H1 (cell line): ENCODE measurements at regions not wholly inside any gene's neighbourhood (a gene's known extent, or its start where the extent isn't known, plus 50 kb on each side); places are given as distances from the start of the nearest gene placed in this dataset.

Source experiments
- CTCF ChIA-PET: fragments of 300-600 bp; sonication (Branson Sonifier 250); formaldehyde crosslinking; loops from one replicate; lab custom pipeline; 2021; ENCODE audit not compliant: partially characterized antibody; lab: Charles Lee
- POLR2A ChIA-PET: fragments of 300-600 bp; sonication (Branson Sonifier 250); formaldehyde crosslinking; loops from one replicate; lab custom pipeline; 2021; ENCODE audit warnings: inconsistent platforms; ENCODE audit not compliant: partially characterized antibody; lab: Charles Lee
- DNase-seq, 2 experiments: peaks; one replicate each; pipeline versions ENCODE4 v3.0.0 to v3.0.0-alpha.2; 2010 to 2022; ENCODE audit warnings: low spot score in 2 of 2, low read depth in 1 of 2, mixed read lengths in 1 of 2
- FAIRE-seq: peaks from 2 replicates; lab custom pipeline; 2011; peaks lifted over from hg19 to GRCh38; lab: Jason Lieb, UNC
- H2AFZ ChIP-seq: 2 replicates; pipeline ENCODE4 v1.8.1; 2012; ENCODE audit warnings: low read length, inconsistent platforms
- H2AK5ac ChIP-seq: 2 replicates; pipeline ENCODE4 v1.6.1; 2013; ENCODE audit warnings: low read depth, low read length
- H2BK120ac ChIP-seq: replicated peaks from 2 replicates; pipeline ENCODE3; 2013; ENCODE audit warnings: low read depth, low read length, inconsistent platforms
- H2BK12ac ChIP-seq: 2 replicates; pipeline ENCODE4 v1.6.1; 2013; ENCODE audit warnings: low read depth, low read length
- H2BK15ac ChIP-seq: 2 replicates; pipeline ENCODE4 v1.6.1; 2013; ENCODE audit warnings: low read length
- H2BK20ac ChIP-seq: 2 replicates; pipeline ENCODE4 v1.6.1; 2013; ENCODE audit warnings: low read length
- H2BK5ac ChIP-seq: 2 replicates; pipeline ENCODE4 v1.6.1; 2013; ENCODE audit warnings: low read depth, low read length
- H3K14ac ChIP-seq: 2 replicates; pipeline ENCODE4 v1.6.1; 2013; ENCODE audit warnings: inconsistent platforms; ENCODE audit not compliant: insufficient read length
- H3K18ac ChIP-seq: 2 replicates; pipeline ENCODE4 v1.6.1; 2013; ENCODE audit warnings: low read length; ENCODE audit errors: extremely low read depth
- H3K23ac ChIP-seq: 2 replicates; pipeline ENCODE4 v1.6.1; 2013; ENCODE audit warnings: inconsistent platforms; ENCODE audit not compliant: insufficient read length
- H3K23me2 ChIP-seq: 2 replicates; pipeline ENCODE4 v1.6.1; 2013; ENCODE audit warnings: low read depth, low read length
- H3K27ac ChIP-seq: 2 replicates; pipeline ENCODE4 v1.6.1; 2011; ENCODE audit warnings: low read depth, low read length, inconsistent platforms
- H3K27me3 ChIP-seq, 4 experiments: replicated peaks in 1 of 4; 1 replicate in 1 of 4; 2 replicates in 3 of 4; pipeline versions ENCODE4 v1.6.1 to v1.8.1; 2011 to 2013; ENCODE audit warnings: low read length in 3 of 4, mild to moderate bottlenecking in 3 of 4, inconsistent platforms in 2 of 4, mixed read lengths in 2 of 4, moderate library complexity in 1 of 4; ENCODE audit not compliant: control insufficient read depth in 3 of 4, insufficient read depth in 3 of 4; ENCODE audit errors: extremely low read depth in 1 of 4
- H3K36me3 ChIP-seq, 4 experiments: 2 replicates each; pipeline versions ENCODE4 v1.6.1 to v1.8.1; 2011 to 2013; ENCODE audit warnings: mild to moderate bottlenecking in 4 of 4, low read length in 3 of 4, moderate library complexity in 2 of 4, control low read depth in 1 of 4, inconsistent platforms in 1 of 4; ENCODE audit not compliant: insufficient read depth in 4 of 4, control insufficient read depth in 2 of 4
- H3K4ac ChIP-seq: replicated peaks from 2 replicates; pipeline ENCODE3; 2013; ENCODE audit warnings: low read length, low read depth, mixed read lengths, inconsistent platforms; ENCODE audit not compliant: insufficient read length
- H3K4me1 ChIP-seq, 4 experiments: replicated peaks in 1 of 4; 1 replicate in 1 of 4; 2 replicates in 3 of 4; pipeline versions ENCODE4 v1.6.1 to v1.8.1; 2011 to 2013; ENCODE audit warnings: low read length in 3 of 4, inconsistent platforms in 2 of 4, mixed read lengths in 1 of 4; ENCODE audit not compliant: insufficient read depth in 4 of 4, control insufficient read depth in 3 of 4
- H3K4me2 ChIP-seq, 2 experiments: 2 replicates each; pipeline versions ENCODE4 v1.6.1 to v1.8.1; 2011 to 2013; ENCODE audit warnings: low read depth in 2 of 2, low read length in 2 of 2, control low read depth in 1 of 2, inconsistent platforms in 1 of 2, mild to moderate bottlenecking in 1 of 2; ENCODE audit not compliant: insufficient read depth in 1 of 2
- H3K4me3 ChIP-seq, 4 experiments: fragments of 200-600, 300-600 bp in 1 of 4; sonication (generic), shearing (Covaris generic), sonication (Bioruptor Twin) in 1 of 4; 2 replicates each; pipeline versions ENCODE4 v1.5.1 to v1.8.1; 2011 to 2016; ENCODE audit warnings: low read length in 4 of 4, low read depth in 3 of 4, control low read depth in 2 of 4, inconsistent platforms in 2 of 4, mild to moderate bottlenecking in 2 of 4, mixed read lengths in 1 of 4, moderate library complexity in 1 of 4; ENCODE audit not compliant: insufficient read depth in 2 of 4; ENCODE audit errors: extremely low read depth in 1 of 4
- H3K56ac ChIP-seq: replicated peaks from 2 replicates; pipeline ENCODE3; 2013; ENCODE audit warnings: low read depth, mild to moderate bottlenecking, mixed read lengths, low read length, inconsistent platforms; ENCODE audit not compliant: insufficient read length
- H3K79me1 ChIP-seq: 2 replicates; pipeline ENCODE4 v1.6.1; 2013; ENCODE audit warnings: low read depth, low read length, control low read depth
- H3K79me2 ChIP-seq, 2 experiments: 2 replicates each; pipeline versions ENCODE4 v1.6.1 to v1.8.1; 2012 to 2013; ENCODE audit warnings: low read length in 2 of 2, mild to moderate bottlenecking in 2 of 2, inconsistent platforms in 1 of 2; ENCODE audit not compliant: insufficient read depth in 2 of 2, control insufficient read depth in 1 of 2
- H3K9ac ChIP-seq, 4 experiments: replicated peaks in 1 of 4; 1 replicate in 1 of 4; 2 replicates in 3 of 4; pipeline versions ENCODE4 v1.6.1 to v1.8.1; 2011 to 2013; ENCODE audit warnings: low read depth in 3 of 4, low read length in 3 of 4, control low read depth in 2 of 4, mild to moderate bottlenecking in 2 of 4, moderate library complexity in 2 of 4, inconsistent platforms in 1 of 4; ENCODE audit errors: extremely low read depth in 1 of 4
- H3K9me3 ChIP-seq, 2 experiments: 2 replicates each; pipeline versions ENCODE4 v1.6.1 to v1.8.1; 2012 to 2013; ENCODE audit warnings: mild to moderate bottlenecking in 2 of 2, moderate library complexity in 2 of 2, control low read depth in 1 of 2, inconsistent platforms in 1 of 2, low read depth in 1 of 2, low read length in 1 of 2, mixed read lengths in 1 of 2; ENCODE audit not compliant: insufficient read depth in 2 of 2
- H4K20me1 ChIP-seq, 2 experiments: replicated peaks in 1 of 2; 2 replicates each; pipeline versions ENCODE3 to v1.8.1; 2011 to 2013; ENCODE audit warnings: inconsistent platforms in 2 of 2, low read length in 2 of 2, mild to moderate bottlenecking in 1 of 2; ENCODE audit not compliant: insufficient read depth in 2 of 2, control insufficient read depth in 1 of 2
- H4K5ac ChIP-seq: 2 replicates; pipeline ENCODE4 v1.6.1; 2013; ENCODE audit warnings: low read length, low read depth, mixed read lengths, inconsistent platforms; ENCODE audit not compliant: insufficient read length
- H4K8ac ChIP-seq: 2 replicates; pipeline ENCODE4 v1.8.0; 2013; ENCODE audit warnings: mild to moderate bottlenecking, moderate library complexity, low read length, inconsistent platforms; ENCODE audit not compliant: insufficient read depth; ENCODE audit errors: extremely low read depth
- H4K91ac ChIP-seq: replicated peaks from 2 replicates; pipeline ENCODE3; 2013; ENCODE audit warnings: low read length, mixed read lengths, inconsistent platforms; ENCODE audit not compliant: insufficient read length
- BCL11A ChIP-seq, 2 experiments: IDR thresholded peaks; one replicate each; pipeline ENCODE4 v1.6.1; 2011; ENCODE audit warnings: low read depth in 2 of 2, low read length in 2 of 2, mild to moderate bottlenecking in 2 of 2
- CREB1 ChIP-seq: IDR thresholded peaks from 2 replicates; pipeline ENCODE4 v1.6.1; 2012; ENCODE audit warnings: inconsistent platforms
- CTBP2 ChIP-seq: IDR thresholded peaks from 2 replicates; pipeline ENCODE4 v1.7.0; 2011; ENCODE audit warnings: borderline replicate concordance, mild to moderate bottlenecking, moderate library complexity, mixed read lengths, low read length; ENCODE audit not compliant: insufficient read depth, insufficient read length
- EGR1 ChIP-seq: IDR thresholded peaks from 2 replicates; pipeline ENCODE4 v1.6.1; 2011; ENCODE audit warnings: low read depth, low read length, borderline replicate concordance
- HDAC2 ChIP-seq, 2 experiments: fragments of 300-600 bp in 1 of 2; sonication (generic) in 1 of 2; IDR thresholded peaks; 2 replicates each; pipeline ENCODE4 v1.6.1; 2011 to 2012; ENCODE audit warnings: low read depth in 2 of 2, low read length in 2 of 2, mild to moderate bottlenecking in 2 of 2, moderate library complexity in 2 of 2, borderline replicate concordance in 1 of 2, inconsistent platforms in 1 of 2
- PHF8 ChIP-seq: fragments of 200-600 bp; sonication (generic); conservative IDR thresholded peaks from 2 replicates; pipeline ENCODE4 v1.7.1; 2012; ENCODE audit warnings: low read depth, mild to moderate bottlenecking, inconsistent platforms, low read length, moderate library complexity
- POLR2A ChIP-seq, 2 experiments: IDR thresholded peaks; 1 replicate in 1 of 2; 2 replicates in 1 of 2; pipeline ENCODE4 v1.6.1; 2011; ENCODE audit warnings: low read depth in 2 of 2, low read length in 2 of 2, mild to moderate bottlenecking in 2 of 2; ENCODE audit errors: control extremely low read depth in 1 of 2
- RAD21 ChIP-seq, 2 experiments: IDR thresholded peaks in 1 of 2; conservative IDR thresholded peaks in 1 of 2; 2 replicates each; pipeline ENCODE4 v1.6.1; 2011; ENCODE audit warnings: low read depth in 2 of 2, low read length in 2 of 2, improper control_type of control experiment in 1 of 2, inconsistent platforms in 1 of 2, mild to moderate bottlenecking in 1 of 2, moderate library complexity in 1 of 2
- RFX5 ChIP-seq: IDR thresholded peaks from 2 replicates; pipeline ENCODE4 v1.6.1; 2011; ENCODE audit warnings: low read depth, low read length, improper control_type of control experiment, borderline replicate concordance
- SIX5 ChIP-seq: IDR thresholded peaks from 2 replicates; pipeline ENCODE4 v1.6.1; 2011; ENCODE audit warnings: mild to moderate bottlenecking, low read depth, low read length
- SP2 ChIP-seq: IDR thresholded peaks from 2 replicates; pipeline ENCODE4 v1.6.1; 2012; ENCODE audit warnings: mild to moderate bottlenecking, low read length, inconsistent platforms
- SRF ChIP-seq: IDR thresholded peaks from 2 replicates; pipeline ENCODE4 v1.6.1; 2011; ENCODE audit warnings: mild to moderate bottlenecking, low read depth, low read length, moderate library complexity
- TAF1 ChIP-seq: IDR thresholded peaks from 2 replicates; pipeline ENCODE4 v1.6.1; 2011; ENCODE audit warnings: mild to moderate bottlenecking, low read depth, low read length
- TAF7 ChIP-seq: optimal IDR thresholded peaks from 2 replicates; pipeline ENCODE3; 2011; ENCODE audit warnings: low read depth, mild to moderate bottlenecking, inconsistent platforms, low read length, moderate library complexity, borderline replicate concordance
- WGBS, 2 experiments: shearing (Covaris generic) in 1 of 2; methylation state at CpG; one replicate each; pipeline versions ENCODE4 v1.1.6 to v1.1.7; 2013 to 2015; ENCODE audit warnings: low lambda C conversion rate in 2 of 2, mixed read lengths in 2 of 2, inconsistent platforms in 1 of 2, low coverage in 1 of 2, missing lambda C conversion rate in 1 of 2; ENCODE audit not compliant: insufficient replicate concordance in 2 of 2, insufficient coverage in 1 of 2, insufficient read length in 1 of 2; ENCODE audit errors: extremely low coverage in 1 of 2, missing lambda C conversion rate in 1 of 2; 5-methylcytosine and 5-hydroxymethylcytosine counted together
- TF ChIP-seq, protein P1 (sequence below): IDR thresholded peaks from 2 replicates; pipeline ENCODE4 v1.6.1; 2012; ENCODE audit warnings: inconsistent platforms

DNA sequence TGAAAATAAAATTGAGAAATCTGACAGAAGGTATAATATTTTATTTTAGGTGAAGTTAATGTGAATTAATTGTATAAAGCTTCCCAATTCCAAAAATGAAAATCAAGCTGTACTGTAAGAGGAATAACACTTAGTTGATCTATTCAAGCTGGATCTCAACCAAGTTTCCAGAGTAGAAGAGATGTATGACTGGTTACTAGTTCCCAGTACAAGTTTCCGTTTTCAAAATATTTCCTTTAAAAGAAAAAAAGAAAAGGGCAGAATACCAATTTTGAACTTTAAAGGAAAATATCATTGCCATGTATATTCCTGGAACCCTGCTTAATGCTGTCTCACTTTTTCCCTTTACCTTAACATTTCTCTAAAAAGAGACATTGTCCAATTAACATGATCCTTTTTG is 308.5 kb downstream of the IRS1 start:
- no peaks in the 10 kb centered on the region for H3K27me3 ChIP-seq
- H4K8ac ChIP-seq = no peak overlapping the region
- no peaks in the 10 kb centered on the region for H4K20me1 ChIP-seq
- H2AFZ ChIP-seq = no peak overlapping the region
- H3K4ac ChIP-seq = no peak overlapping the region
- no peak overlapping the region for H3K4me3 ChIP-seq
- no peak overlapping the region for H3K27ac ChIP-seq
- H3K79me1 ChIP-seq = no peaks in the 10 kb centered on the region
- no peak overlapping the region for H3K9ac ChIP-seq
- H3K23me2 ChIP-seq = no peaks in the 10 kb centered on the region
- no peak overlapping the region for H3K4me2 ChIP-seq
- CTCF ChIA-PET = no interaction called here
- no peak overlapping the region for H2BK5ac ChIP-seq
- H2BK15ac ChIP-seq = no peak overlapping the region
- H3K14ac ChIP-seq = no peak overlapping the region
- 100% methylated on average over 1 of the region's 1 CpG; no CpG with 5 or more reads in 1 of the 2 experiments for WGBS, 2 experiments
- H3K79me2 ChIP-seq = no peaks in the 10 kb centered on the region
- H3K9me3 ChIP-seq = no peaks in the 10 kb centered on the region
- H3K56ac ChIP-seq = no peak overlapping the region
- POLR2A ChIA-PET = no interaction called here
- FAIRE-seq (no peak), DNase-seq (no peak)
- H3K18ac ChIP-seq = no peak overlapping the region
- no peaks in the 10 kb centered on the region for H3K4me1 ChIP-seq
- H2AK5ac ChIP-seq = no peak overlapping the region
- H4K5ac ChIP-seq = no peak overlapping the region
- H3K36me3 ChIP-seq = no peaks in the 10 kb centered on the region
- H3K23ac ChIP-seq = no peak overlapping the region
- H4K91ac ChIP-seq = no peak overlapping the region
- no peak overlapping the region for H2BK12ac ChIP-seq
- no peak overlapping the region for H2BK20ac ChIP-seq
- no peak overlapping the region for H2BK120ac ChIP-seq
- no peak for TF ChIP-seq EGR1
- no peak for TF ChIP-seq PHF8
- no peak for TF ChIP-seq CTBP2
- no peak for TF ChIP-seq HDAC2 (IDR thresholded peaks at IDR 0.05; ENCODE audit: borderline replicate concordance in 1 of 2, low read depth in 2 of 2, low read length in 2 of 2)
- TF ChIP-seq POLR2A (IDR thresholded peaks at IDR 0.05; ENCODE audit: control extremely low read depth in 1 of 2, low read depth in 2 of 2, low read length in 2 of 2) = no peak
- TF ChIP-seq SRF = no peak
- no peak for TF ChIP-seq CREB1
- TF ChIP-seq, protein P1, sequence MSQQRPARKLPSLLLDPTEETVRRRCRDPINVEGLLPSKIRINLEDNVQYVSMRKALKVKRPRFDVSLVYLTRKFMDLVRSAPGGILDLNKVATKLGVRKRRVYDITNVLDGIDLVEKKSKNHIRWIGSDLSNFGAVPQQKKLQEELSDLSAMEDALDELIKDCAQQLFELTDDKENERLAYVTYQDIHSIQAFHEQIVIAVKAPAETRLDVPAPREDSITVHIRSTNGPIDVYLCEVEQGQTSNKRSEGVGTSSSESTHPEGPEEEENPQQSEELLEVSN = no peak
- TF ChIP-seq SP2 = no peak
- TF ChIP-seq TAF1 = no peak
- TF ChIP-seq SIX5 = no peak
- TF ChIP-seq RFX5 = no peak
- TF ChIP-seq RAD21 (IDR thresholded peaks at IDR 0.05 in 1 of 2, conservative IDR thresholded peaks at IDR 0.05 in 1 of 2; ENCODE audit: low read depth in 2 of 2, low read length in 2 of 2) = no peak
- TF ChIP-seq TAF7 = no peak
- TF ChIP-seq BCL11A (IDR thresholded peaks at IDR 0.05; ENCODE audit: low read depth in 2 of 2, low read length in 2 of 2) = no peak
